ENCODE measurements at regions not wholly inside any gene's neighbourhood (a gene's known extent, or its start where the extent isn't known, plus 50 kb on each side); places are given as distances from the start of the nearest gene placed in this dataset.

GRCh38 chr19:28349604-28350003 lies 863.3 kb downstream of the UQCRFS1 start:
- TF ChIP-seq, protein P1, sequence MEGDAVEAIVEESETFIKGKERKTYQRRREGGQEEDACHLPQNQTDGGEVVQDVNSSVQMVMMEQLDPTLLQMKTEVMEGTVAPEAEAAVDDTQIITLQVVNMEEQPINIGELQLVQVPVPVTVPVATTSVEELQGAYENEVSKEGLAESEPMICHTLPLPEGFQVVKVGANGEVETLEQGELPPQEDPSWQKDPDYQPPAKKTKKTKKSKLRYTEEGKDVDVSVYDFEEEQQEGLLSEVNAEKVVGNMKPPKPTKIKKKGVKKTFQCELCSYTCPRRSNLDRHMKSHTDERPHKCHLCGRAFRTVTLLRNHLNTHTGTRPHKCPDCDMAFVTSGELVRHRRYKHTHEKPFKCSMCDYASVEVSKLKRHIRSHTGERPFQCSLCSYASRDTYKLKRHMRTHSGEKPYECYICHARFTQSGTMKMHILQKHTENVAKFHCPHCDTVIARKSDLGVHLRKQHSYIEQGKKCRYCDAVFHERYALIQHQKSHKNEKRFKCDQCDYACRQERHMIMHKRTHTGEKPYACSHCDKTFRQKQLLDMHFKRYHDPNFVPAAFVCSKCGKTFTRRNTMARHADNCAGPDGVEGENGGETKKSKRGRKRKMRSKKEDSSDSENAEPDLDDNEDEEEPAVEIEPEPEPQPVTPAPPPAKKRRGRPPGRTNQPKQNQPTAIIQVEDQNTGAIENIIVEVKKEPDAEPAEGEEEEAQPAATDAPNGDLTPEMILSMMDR (IDR thresholded peaks at IDR 0.05; ENCODE audit: low read depth, low read length, missing control alignments) = no peak
- H3K4me3 ChIP-seq (replicated peaks; ENCODE audit: low read depth, low read length) = no peak overlapping the region
- no peak for DNase-seq (ENCODE audit: extremely low read depth, low read depth)

- TF ChIP-seq, protein P1 (IDR thresholded peaks at IDR 0.05; ENCODE audit: low read depth, low read length, missing control alignments) = no peak
- no peak for DNase-seq (ENCODE audit: extremely low read depth, low read depth)
- H3K4me3 ChIP-seq (replicated peaks; ENCODE audit: low read depth, low read length) = no peak overlapping the region
Observed at GRCh38 chr19:28345811-28346210, 867.1 kb downstream of the UQCRFS1 start.

- H3K4me3 ChIP-seq (replicated peaks; ENCODE audit: low read depth, low read length) = no peak overlapping the region
Observed at GRCh38 chr19:28341810-28342350, 871.1 kb downstream of the UQCRFS1 start.

GRCh38 chr19:28334419-28334818 lies 878.5 kb downstream of the UQCRFS1 start:
- no peak overlapping the region for H3K4me3 ChIP-seq (replicated peaks; ENCODE audit: low read depth, low read length)
- TF ChIP-seq, protein P1 (IDR thresholded peaks at IDR 0.05; ENCODE audit: low read depth, low read length, missing control alignments) = no peak
- DNase-seq (ENCODE audit: extremely low read depth, low read depth) = no peak

More at GRCh38 chr19:28341810-28342350, 871.1 kb downstream of the UQCRFS1 start:
- TF ChIP-seq, protein P1 (IDR thresholded peaks at IDR 0.05; ENCODE audit: low read depth, low read length, missing control alignments) = no peak
- no peak for DNase-seq (ENCODE audit: extremely low read depth, low read depth)

- H3K4me3 ChIP-seq (replicated peaks; ENCODE audit: low read depth, low read length) = no peak overlapping the region
- TF ChIP-seq, protein P1 (IDR thresholded peaks at IDR 0.05; ENCODE audit: low read depth, low read length, missing control alignments) = no peak
- DNase-seq (ENCODE audit: extremely low read depth, low read depth) = no peak
Observed at GRCh38 chr19:28333909-28334308, 879.0 kb downstream of the UQCRFS1 start.

- no peak overlapping the region for H3K4me3 ChIP-seq (replicated peaks; ENCODE audit: low read depth, low read length)
- TF ChIP-seq, protein P1 (IDR thresholded peaks at IDR 0.05; ENCODE audit: low read depth, low read length, missing control alignments) = no peak
- no peak for DNase-seq (ENCODE audit: extremely low read depth, low read depth)
Observed at GRCh38 chr19:28332886-28333285, 880.1 kb downstream of the UQCRFS1 start.

- H3K4me3 ChIP-seq (replicated peaks; ENCODE audit: low read depth, low read length) = no peak overlapping the region
- DNase-seq (ENCODE audit: extremely low read depth, low read depth) = no peak
- TF ChIP-seq, protein P1 (IDR thresholded peaks at IDR 0.05; ENCODE audit: low read depth, low read length, missing control alignments) = no peak
Observed at GRCh38 chr19:28332351-28332750, 880.6 kb downstream of the UQCRFS1 start.
